Natural killer cell (primary cell): ENCODE measurements at regions not wholly inside any gene's neighbourhood (a gene's known extent, or its start where the extent isn't known, plus 50 kb on each side); places are given as distances from the start of the nearest gene placed in this dataset.

Experiments
- ATAC-seq, 3 donors: fragments of 150-1000 bp in 2 of 3; fragments of 200-7000 bp in 1 of 3; cut with Tn5 transposase; 1 replicate in 1 of 3; 2 replicates in 2 of 3; pipeline ENCODE4 v1.10.0; 2021; ENCODE audit warnings: mild to moderate bottlenecking in 2 of 3, moderate library complexity in 2 of 3
- DNase-seq, 2 donors: peaks; one replicate each; pipeline versions ENCODE4 v3.0.0 to v3.0.0-alpha.2; 2013 to 2021; ENCODE audit warnings: mixed read lengths in 1 of 2
- H3K27ac ChIP-seq: one replicate; pipeline ENCODE4 v1.5.1; 2013; ENCODE audit warnings: mild to moderate bottlenecking, low read length
- H3K27me3 ChIP-seq: one replicate; pipeline ENCODE4 v1.6.1; 2013; ENCODE audit warnings: low read length; ENCODE audit not compliant: control insufficient read depth, insufficient read depth
- H3K36me3 ChIP-seq: one replicate; pipeline ENCODE4 v1.6.1; 2013; ENCODE audit warnings: low read length; ENCODE audit not compliant: control insufficient read depth, insufficient read depth
- H3K4me1 ChIP-seq: one replicate; pipeline ENCODE4 v1.6.1; 2013; ENCODE audit warnings: low read length; ENCODE audit not compliant: control insufficient read depth, insufficient read depth
- H3K4me3 ChIP-seq: one replicate; pipeline ENCODE4 v1.5.1; 2013; ENCODE audit warnings: low read length
- H3K9me3 ChIP-seq: one replicate; pipeline ENCODE4 v1.6.1; 2013; ENCODE audit warnings: low read length; ENCODE audit not compliant: control insufficient read depth, insufficient read depth
- H3K27ac Mint-ChIP-seq, 2 donors: one replicate each; pipeline ENCODE4 v1.8.0; 2022; ENCODE audit warnings: mild to moderate bottlenecking in 2 of 2, mixed read lengths in 2 of 2, moderate library complexity in 1 of 2
- H3K27me3 Mint-ChIP-seq, 2 donors: one replicate each; pipeline ENCODE4 v1.8.0; 2022; ENCODE audit warnings: low read depth in 2 of 2, mixed read lengths in 2 of 2
- H3K36me3 Mint-ChIP-seq: one replicate; pipeline ENCODE4 v1.8.0; 2022; ENCODE audit warnings: mixed read lengths
- H3K4me1 Mint-ChIP-seq, 2 donors: one replicate each; pipeline ENCODE4 v1.8.0; 2022; ENCODE audit warnings: mixed read lengths in 2 of 2
- H3K4me3 Mint-ChIP-seq: one replicate; pipeline ENCODE4 v1.8.0; 2022; ENCODE audit warnings: mild to moderate bottlenecking, moderate library complexity, mixed read lengths
- H3K9me3 Mint-ChIP-seq, 2 donors: one replicate each; pipeline ENCODE4 v1.8.0; 2022; ENCODE audit warnings: mixed read lengths in 2 of 2
- CTCF ChIP-seq: fragments of 200-600 bp; IDR thresholded peaks from one replicate; pipeline ENCODE4 v1.8.0; 2022; ENCODE audit warnings: antibody characterized with exemption
- WGBS: methylation state at CpG from one replicate; pipeline ENCODE4 v1.1.7; 2013; ENCODE audit warnings: missing lambda C conversion rate; ENCODE audit not compliant: insufficient coverage; 5-methylcytosine and 5-hydroxymethylcytosine counted together
- intact Hi-C: fragments of 100-400 bp; cut with micrococcal nuclease; formaldehyde crosslinking; loops from one replicate; pipeline ENCODE4 v1.14.2; 2022

- Mint-ChIP-seq H3K4me1 (no peaks in the 10 kb centered on the region), H3K27ac (no peak overlapping the region), H3K4me3 (no peak overlapping the region), H3K27me3 (no peaks in the 10 kb centered on the region), H3K9me3 (peaks cover 9 to 15% of the 10 kb centered on the region in 2 donors), H3K36me3 (no peaks in the 10 kb centered on the region)
- ATAC-seq = no peak
- DNase-seq = no peak
- no peak for TF ChIP-seq CTCF
- WGBS = 100% methylated on average over 2 of the region's 2 CpGs
- H3K4me3 ChIP-seq = no peak overlapping the region
- no peaks in the 10 kb centered on the region for H3K9me3 ChIP-seq
- intact Hi-C loops = no loop called here
- no peaks in the 10 kb centered on the region for H3K4me1 ChIP-seq
- H3K27ac ChIP-seq = no peak overlapping the region
- no peaks in the 10 kb centered on the region for H3K36me3 ChIP-seq
- no peaks in the 10 kb centered on the region for H3K27me3 ChIP-seq
These were observed 184.2 kb downstream of the SLITRK6 start for GRCh38 chr13:85615031-85615430.

DNA sequence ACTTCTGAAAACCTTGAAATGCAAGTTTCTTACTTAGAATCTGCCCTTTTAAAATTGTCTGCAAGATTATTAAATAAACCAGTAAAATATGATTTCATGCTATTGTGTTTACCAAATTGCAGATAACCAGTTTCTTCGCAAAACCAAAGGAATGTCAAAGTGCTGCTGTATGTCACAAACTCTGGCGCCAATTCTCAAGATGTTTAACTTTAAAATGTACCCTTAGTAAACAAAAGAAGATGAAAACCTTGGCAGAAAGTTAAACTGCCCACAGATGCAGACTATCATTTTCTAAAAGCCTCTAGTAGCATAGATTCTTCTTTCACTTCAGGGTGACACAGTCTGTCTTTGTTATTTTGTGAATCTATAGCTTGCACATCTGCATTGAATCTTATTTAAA lies 189.2 kb downstream of the SLITRK6 start:
- Histone ChIP-seq H3K27ac (no peak overlapping the region), H3K9me3 (no peaks in the 10 kb centered on the region), H3K27me3 (no peaks in the 10 kb centered on the region), H3K4me1 (no peaks in the 10 kb centered on the region), H3K4me3 (no peak overlapping the region), H3K36me3 (no peaks in the 10 kb centered on the region)
- no peak overlapping the region for H3K4me3 Mint-ChIP-seq
- 91% methylated on average over 2 of the region's 2 CpGs for WGBS
- peaks cover 19 to 28% of the 10 kb centered on the region in 2 donors for H3K9me3 Mint-ChIP-seq
- ATAC-seq (no peak), DNase-seq (no peak)
- H3K27me3 Mint-ChIP-seq = no peaks in the 10 kb centered on the region
- no peaks in the 10 kb centered on the region for H3K4me1 Mint-ChIP-seq
- intact Hi-C loops = no loop called here
- no peak for TF ChIP-seq CTCF
- H3K36me3 Mint-ChIP-seq = peaks cover 9% of the 10 kb centered on the region
- H3K27ac Mint-ChIP-seq = no peak overlapping the region

DNA sequence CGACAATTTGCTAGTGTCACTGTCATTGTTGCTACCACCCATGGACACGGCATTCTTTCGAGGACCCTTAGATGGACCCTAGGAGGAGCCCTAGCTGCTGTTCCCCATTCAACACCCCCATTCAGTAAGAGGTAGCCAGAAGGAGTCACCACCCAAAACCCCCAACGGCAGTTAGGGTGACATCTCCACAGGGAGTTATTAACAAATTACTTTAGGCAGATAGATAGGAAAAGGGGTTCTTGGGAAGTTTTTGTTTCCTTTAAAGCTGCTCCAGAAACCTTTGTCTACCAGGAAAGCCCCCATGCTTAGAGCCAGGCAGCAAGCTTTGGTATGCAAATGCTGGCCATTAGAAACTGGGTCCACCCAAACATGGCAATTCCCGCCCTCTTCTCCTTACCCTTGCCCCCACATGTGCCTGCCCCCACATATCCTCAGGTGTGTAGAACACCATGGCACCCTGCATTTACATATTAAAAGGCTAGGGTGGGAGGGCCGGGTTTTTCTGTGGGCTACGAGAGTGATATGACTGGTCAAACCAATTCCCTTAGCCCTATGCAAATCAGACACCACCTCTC lies 190.9 kb downstream of the SLITRK6 start:
- Mint-ChIP-seq H3K4me3 (no peak overlapping the region), H3K36me3 (peaks cover 9% of the 10 kb centered on the region), H3K9me3 (peaks cover 16 to 26% of the 10 kb centered on the region in 2 donors), H3K4me1 (no peaks in the 10 kb centered on the region), H3K27ac (no peak overlapping the region), H3K27me3 (no peaks in the 10 kb centered on the region)
- H3K4me3 ChIP-seq = no peak overlapping the region
- H3K27ac ChIP-seq = no peak overlapping the region
- H3K36me3 ChIP-seq = no peaks in the 10 kb centered on the region
- ATAC-seq = no peak
- intact Hi-C loops = no loop called here
- no peaks in the 10 kb centered on the region for H3K27me3 ChIP-seq
- no peak for TF ChIP-seq CTCF
- no peaks in the 10 kb centered on the region for H3K9me3 ChIP-seq
- no peak for DNase-seq
- H3K4me1 ChIP-seq = no peaks in the 10 kb centered on the region
- WGBS = 85% methylated on average over 5 of the region's 7 CpGs

- no peaks in the 10 kb centered on the region for H3K4me1 Mint-ChIP-seq
- TF ChIP-seq CTCF = no peak
- peaks cover 9% of the 10 kb centered on the region for H3K36me3 Mint-ChIP-seq
- DNase-seq (no peak), ATAC-seq (no peak)
- no peaks in the 10 kb centered on the region for H3K36me3 ChIP-seq
- no peak overlapping the region for H3K27ac ChIP-seq
- H3K27me3 Mint-ChIP-seq = no peaks in the 10 kb centered on the region
- H3K27me3 ChIP-seq = no peaks in the 10 kb centered on the region
- WGBS = no CpG with 5 or more reads among the region's 1 CpG
- intact Hi-C loops = no loop called here
- no peaks in the 10 kb centered on the region for H3K9me3 ChIP-seq
- no peaks in the 10 kb centered on the region for H3K4me1 ChIP-seq
- H3K4me3 Mint-ChIP-seq = no peak overlapping the region
- H3K4me3 ChIP-seq = no peak overlapping the region
- H3K27ac Mint-ChIP-seq = no peak overlapping the region
- peaks cover 12 to 23% of the 10 kb centered on the region in 2 donors for H3K9me3 Mint-ChIP-seq
These were observed 195.5 kb downstream of the SLITRK6 start for GRCh38 chr13:85603735-85604134.
